Stimulated activated CD4-positive, alpha-beta T cell treated with anti-CD3 and anti-CD28 coated beads, TNF-alpha, amount 100 ng/mL, for 1 hour (primary cell): ENCODE measurements at regions not wholly inside any gene's neighbourhood (a gene's known extent, or its start where the extent isn't known, plus 50 kb on each side); places are given as distances from the start of the nearest gene placed in this dataset.
"Not testable (repeated sequence)": the region's sequence is repeated elsewhere in the genome, so short reads cannot be mapped to it uniquely, and the experiment has no call there.

ENCODE experiments used
- DNase-seq, 3 donors: peaks; one replicate each; pipeline ENCODE4 v3.0.0-alpha.2; 2020; ENCODE audit warnings: low read depth in 3 of 3, low spot score in 1 of 3

- DNase-seq = no peak
These were observed 239.7 kb downstream of the FGF9 start for GRCh38 chr13:21910546-21910945.

DNA sequence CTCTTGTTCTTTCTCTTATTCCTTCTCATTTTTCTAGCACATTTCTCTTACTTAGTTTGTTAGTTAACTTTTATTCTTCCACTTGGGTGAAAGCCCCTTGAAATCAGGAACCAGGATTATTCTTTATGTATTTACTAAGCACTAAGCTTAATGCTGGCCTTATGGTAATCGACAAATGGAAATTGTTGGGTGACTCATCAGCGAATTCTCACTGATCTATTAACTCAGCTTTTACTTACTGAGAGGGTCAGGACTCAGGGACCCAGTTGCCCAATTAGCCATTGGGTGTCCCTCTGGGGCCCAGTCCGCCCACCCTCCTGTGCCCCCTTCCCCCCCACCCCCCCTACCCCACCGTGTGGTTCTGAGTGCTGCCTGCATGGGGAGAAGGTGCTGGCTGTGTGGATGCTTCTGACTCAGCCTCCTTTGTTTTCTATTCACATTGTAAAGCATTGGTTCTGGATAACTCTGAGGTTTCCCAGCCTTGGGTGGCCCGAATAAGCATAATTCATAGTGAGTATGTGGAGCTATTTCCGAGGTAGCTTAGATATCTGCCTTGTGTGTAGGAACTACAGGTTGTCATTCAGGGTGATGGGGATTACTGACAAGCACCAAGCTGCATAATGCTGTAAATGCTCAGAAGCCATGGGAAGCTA, 240.9 kb downstream of the FGF9 start:
- DNase-seq = no peak

GRCh38 chr13:21913010-21913409, 242.1 kb downstream of the FGF9 start:
- no peak for DNase-seq

DNA sequence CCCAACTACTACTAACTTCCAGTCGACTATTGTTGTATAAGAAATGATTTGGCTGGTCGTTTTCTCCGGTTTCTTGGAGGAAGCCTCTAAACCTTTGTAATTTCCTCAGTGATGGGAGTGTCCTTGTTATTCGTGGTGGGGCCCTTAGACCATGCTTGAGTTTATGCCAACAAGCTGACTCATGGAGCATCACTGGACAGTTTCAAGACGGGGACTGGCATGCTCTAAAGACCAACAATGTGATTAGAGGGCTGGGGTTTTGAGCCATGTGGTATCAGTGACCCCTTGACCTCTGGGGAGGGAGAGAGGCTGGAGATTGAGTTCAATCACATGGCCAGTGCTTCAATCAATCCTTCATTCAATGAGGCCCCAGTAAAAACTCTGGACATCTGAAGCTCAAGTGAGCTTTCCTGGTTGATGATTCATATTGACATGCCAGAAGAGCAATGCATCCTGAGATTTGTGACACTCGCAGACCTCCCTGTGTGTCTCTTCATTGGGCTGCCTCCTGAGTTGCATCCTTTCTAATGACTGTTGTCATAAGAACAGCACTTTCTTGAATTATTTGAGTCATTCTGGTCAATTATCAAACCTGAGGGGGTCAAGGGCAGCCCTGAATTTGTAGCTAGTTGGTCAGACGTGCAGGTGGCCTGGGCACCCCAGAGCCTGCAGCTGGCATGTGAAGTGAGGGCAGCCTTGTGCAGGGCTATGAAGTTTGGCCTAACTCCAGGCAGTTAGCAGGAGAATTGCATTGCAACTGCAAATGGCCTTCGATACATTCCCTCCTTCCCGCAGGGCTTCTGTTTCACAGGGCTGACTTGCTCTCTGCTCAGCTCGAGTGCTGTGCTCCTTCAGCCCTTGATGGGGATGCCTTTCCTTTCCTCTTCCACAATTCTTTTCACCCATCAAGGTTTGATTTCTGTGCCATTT, 246.5 kb downstream of the FGF9 start:
- no peak for DNase-seq

DNA sequence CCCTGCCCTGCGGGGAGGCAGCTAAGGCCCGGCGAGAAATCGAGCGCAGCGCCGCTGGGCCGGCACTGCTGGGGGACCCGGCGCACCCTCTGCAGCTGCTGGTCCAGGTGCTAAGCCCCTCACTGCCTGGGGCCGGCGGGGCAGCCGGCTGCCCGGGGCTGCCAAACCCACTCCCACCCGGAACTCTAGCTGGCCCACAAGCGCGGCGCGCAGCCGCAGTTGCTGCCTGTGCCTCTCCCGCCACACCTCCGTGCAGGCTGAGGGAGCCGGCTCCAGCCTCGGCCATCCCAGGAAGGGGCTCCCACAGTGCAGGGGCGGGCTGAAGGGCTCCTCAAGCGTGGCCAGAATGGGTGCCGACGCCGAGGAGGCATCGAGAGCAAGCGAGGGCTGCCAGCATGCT, 249.9 kb downstream of the FGF9 start:
- not testable (repeated sequence) for DNase-seq

DNA sequence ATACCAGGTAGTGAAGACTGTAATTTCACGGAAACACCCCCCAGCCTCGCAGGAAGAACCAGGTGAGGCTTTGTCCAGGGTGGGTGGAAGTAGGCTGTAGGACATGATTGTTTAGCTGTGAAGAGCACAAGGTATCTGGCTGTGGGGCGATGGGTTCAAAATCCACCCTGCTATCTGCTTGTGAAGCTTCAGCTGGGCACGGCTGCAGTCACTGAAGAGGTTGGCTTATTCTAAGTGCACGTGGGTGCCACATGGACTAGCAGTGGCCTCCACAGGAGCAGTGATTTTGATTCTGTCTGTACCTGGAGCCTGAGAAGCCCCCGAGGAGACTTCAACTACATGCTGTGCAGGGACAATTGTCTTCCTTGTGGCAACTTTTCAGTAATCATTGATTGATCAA, 254.1 kb downstream of the FGF9 start:
- DNase-seq = no peak

- no peak for DNase-seq
These were observed 254.8 kb downstream of the FGF9 start for GRCh38 chr13:21925720-21926119.

DNA sequence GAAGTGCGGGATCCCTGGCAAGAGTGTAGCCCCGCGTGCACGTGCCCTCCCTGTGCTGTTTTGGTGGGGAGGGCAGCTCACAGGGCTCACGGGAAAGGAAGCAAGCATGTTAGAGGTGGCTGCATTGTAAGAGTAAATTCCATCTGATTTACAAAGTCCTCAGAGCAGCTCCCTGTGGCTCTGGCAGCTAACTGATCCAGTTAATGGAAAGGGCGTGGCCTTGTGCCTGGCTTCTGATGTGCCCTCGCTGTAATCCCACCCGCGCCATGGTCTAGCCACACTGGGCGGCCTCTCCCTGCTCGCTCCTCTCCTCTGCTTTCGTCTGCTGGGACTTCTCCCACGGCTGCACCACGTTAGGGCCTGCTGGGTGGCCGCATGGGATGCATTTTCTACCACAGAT, 258.5 kb downstream of the FGF9 start:
- DNase-seq = no peak

DNA sequence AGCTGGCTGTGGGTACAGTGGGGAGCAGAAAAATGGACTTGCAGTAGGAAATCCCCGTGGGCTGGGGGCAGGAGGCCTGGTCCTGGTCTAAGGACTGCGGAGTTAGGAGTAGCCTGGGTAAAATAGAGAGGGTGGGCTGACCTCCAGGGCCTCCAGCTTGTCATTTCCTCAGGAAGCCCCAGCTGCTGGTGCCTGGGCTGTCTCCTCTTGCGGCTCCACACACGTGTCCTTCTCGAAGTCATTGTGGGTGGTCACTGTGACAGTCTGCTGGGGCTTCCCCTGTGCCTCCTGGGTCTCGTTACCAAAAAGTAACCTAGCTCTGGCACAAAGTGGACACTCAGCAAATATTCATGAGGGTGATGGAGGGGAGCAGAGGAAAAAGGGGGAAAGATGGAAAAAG, 259.7 kb downstream of the FGF9 start:
- DNase-seq = no peak

- DNase-seq = no peak
These were observed 261.7 kb downstream of the FGF9 start for GRCh38 chr13:21932578-21932977.

GRCh38 chr13:21932996-21933395, 262.1 kb downstream of the FGF9 start:
- no peak for DNase-seq

GRCh38 chr13:21934284-21934683, 263.4 kb downstream of the FGF9 start:
- DNase-seq = no peak

GRCh38 chr13:21936674-21937073, 265.8 kb downstream of the FGF9 start:
- DNase-seq = no peak

GRCh38 chr13:21938168-21938567, 267.3 kb downstream of the FGF9 start:
- DNase-seq = no peak

DNA sequence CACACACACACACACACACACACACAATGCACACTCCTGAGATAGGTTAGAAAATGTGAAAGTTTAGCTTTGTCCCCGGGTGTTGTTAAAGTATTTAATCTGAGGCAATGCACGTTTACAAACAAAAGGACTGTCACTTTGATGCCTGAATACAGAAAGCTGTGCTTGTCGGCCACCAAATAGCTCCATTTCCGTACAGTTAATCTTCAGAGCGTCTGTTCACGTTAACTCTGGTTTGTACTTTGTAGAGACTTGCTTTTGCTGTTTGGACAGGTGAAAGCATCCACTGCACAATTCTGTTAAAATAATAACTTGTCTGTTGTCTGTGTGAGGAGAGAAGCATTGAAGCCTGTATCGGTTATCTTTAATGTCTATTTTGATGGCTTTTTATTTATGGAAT, 267.8 kb downstream of the FGF9 start:
- DNase-seq = no peak

GRCh38 chr13:21942061-21942460, 271.2 kb downstream of the FGF9 start:
- DNase-seq = no peak

DNA sequence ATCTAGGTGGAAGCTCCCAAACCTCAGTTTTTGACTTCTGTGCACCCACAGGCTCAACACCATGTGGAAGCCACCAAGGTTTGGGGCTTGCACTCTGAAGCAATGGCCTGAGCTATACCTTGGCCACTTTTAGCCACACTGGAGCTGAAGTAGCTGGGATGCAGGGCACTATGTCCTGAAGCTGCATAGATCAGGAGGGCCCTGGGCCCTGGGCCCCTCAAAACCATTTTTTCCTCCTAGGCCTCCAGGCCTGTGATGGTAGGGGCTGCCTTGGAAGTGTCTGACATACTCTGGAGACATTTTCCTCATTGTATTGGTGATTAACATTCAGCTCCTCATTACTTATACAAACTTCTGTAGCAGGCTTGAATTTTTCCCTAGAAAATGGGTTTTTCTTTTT, 273.7 kb downstream of the FGF9 start:
- DNase-seq = no peak

GRCh38 chr13:21945195-21945594, 274.3 kb downstream of the FGF9 start:
- DNase-seq = no peak

DNA sequence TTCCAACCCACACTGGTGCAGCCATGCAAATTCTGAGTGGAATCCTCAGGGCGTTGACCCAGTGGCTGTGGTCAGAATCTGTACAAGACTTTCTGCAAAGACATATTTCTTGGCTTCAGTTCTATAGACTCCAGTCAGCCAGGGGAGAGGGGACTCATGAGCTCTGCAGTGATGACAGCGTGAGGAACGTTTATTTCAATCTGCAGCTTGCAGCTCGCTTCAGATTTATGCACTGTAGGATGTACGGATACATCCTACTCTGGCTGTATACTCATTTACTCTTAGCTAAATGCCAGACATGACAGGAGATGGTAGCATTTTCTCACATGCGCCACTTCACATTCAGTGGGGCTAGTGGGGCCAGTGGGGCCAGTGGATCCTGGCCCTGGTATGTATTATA, 276.1 kb downstream of the FGF9 start:
- DNase-seq = no peak

- DNase-seq = no peak
These were observed 278.0 kb downstream of the FGF9 start for GRCh38 chr13:21948769-21949474.

- DNase-seq = no peak
These were observed 279.1 kb downstream of the FGF9 start for GRCh38 chr13:21949818-21950429.

DNA sequence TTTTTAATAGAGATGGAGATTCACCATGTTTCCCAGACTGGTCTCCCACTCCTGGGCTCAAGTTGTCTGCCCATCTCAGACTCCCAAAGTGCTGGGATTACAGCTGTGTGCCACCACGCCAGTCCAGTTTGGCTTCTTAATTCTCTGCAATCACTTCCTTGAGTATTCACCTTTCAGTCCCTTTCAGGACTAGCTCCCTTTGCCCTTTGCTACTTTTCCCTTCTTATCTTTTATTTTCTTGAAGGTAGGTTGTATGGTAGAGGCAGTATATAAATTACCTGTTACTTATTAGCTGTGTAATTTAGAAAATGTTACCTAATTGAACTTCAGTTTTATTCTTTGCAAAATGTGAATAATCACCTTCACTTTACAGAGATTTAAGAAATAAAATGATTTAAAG, 285.8 kb downstream of the FGF9 start:
- DNase-seq = no peak
